HG02973 (cell line): ENCODE measurements at regions not wholly inside any gene's neighbourhood (a gene's known extent, or its start where the extent isn't known, plus 50 kb on each side); places are given as distances from the start of the nearest gene placed in this dataset.

ENCODE experiments used
- ATAC-seq: cut with Tn5 transposase; IDR thresholded peaks from one replicate; pipeline ENCODE4 v1.9.1; 2021; ENCODE audit warnings: moderate library complexity; ENCODE audit not compliant: unreplicated experiment

- ATAC-seq: no peak
These were observed 432.6 kb downstream of the TNS3 start for GRCh38 chr7:47149208-47149839.

- ATAC-seq: no peak
These were observed 433.2 kb downstream of the TNS3 start for GRCh38 chr7:47148536-47149207.

- ATAC-seq: no peak
These were observed 434.7 kb downstream of the TNS3 start for GRCh38 chr7:47147213-47147631.

- no peak for ATAC-seq
These were observed 435.9 kb downstream of the TNS3 start for GRCh38 chr7:47145982-47146381.

GRCh38 chr7:47145186-47145725 lies 436.7 kb downstream of the TNS3 start:
- ATAC-seq: no peak

GRCh38 chr7:47143339-47143738 lies 438.6 kb downstream of the TNS3 start:
- no peak for ATAC-seq

GRCh38 chr7:47142867-47143175 lies 439.1 kb downstream of the TNS3 start:
- ATAC-seq: no peak

GRCh38 chr7:47142169-47142866 lies 439.6 kb downstream of the TNS3 start:
- ATAC-seq: no peak

- no peak for ATAC-seq
These were observed 449.4 kb downstream of the TNS3 start for GRCh38 chr7:47132471-47132870.

GRCh38 chr7:47128700-47129099 lies 453.2 kb downstream of the TNS3 start:
- ATAC-seq: no peak

- ATAC-seq: no peak
These were observed 456.4 kb downstream of the TNS3 start for GRCh38 chr7:47125529-47125928.

- ATAC-seq: no peak
These were observed 462.5 kb downstream of the TNS3 start for GRCh38 chr7:47119261-47119865.

GRCh38 chr7:47104206-47104549 lies 477.7 kb downstream of the TNS3 start:
- ATAC-seq: no peak

- ATAC-seq: no peak
These were observed 478.3 kb downstream of the TNS3 start for GRCh38 chr7:47103498-47104205.

GRCh38 chr7:47102331-47102841 lies 479.5 kb downstream of the TNS3 start:
- no peak for ATAC-seq

GRCh38 chr7:47100817-47101435 lies 481.0 kb downstream of the TNS3 start:
- no peak for ATAC-seq

- no peak for ATAC-seq
These were observed 481.6 kb downstream of the TNS3 start for GRCh38 chr7:47100148-47100816.

GRCh38 chr7:47097431-47097830 lies 484.5 kb downstream of the TNS3 start:
- ATAC-seq: no peak

GRCh38 chr7:47095946-47096345 lies 486.0 kb downstream of the TNS3 start:
- no peak for ATAC-seq

GRCh38 chr7:47094462-47094861 lies 487.4 kb downstream of the TNS3 start:
- ATAC-seq: no peak
